Naive B cell (primary cell): ENCODE measurements at regions not wholly inside any gene's neighbourhood (a gene's known extent, or its start where the extent isn't known, plus 50 kb on each side); places are given as distances from the start of the nearest gene placed in this dataset.
"Not testable (repeated sequence)": the region's sequence is repeated elsewhere in the genome, so short reads cannot be mapped to it uniquely, and the experiment has no call there.

ENCODE experiments used
- ATAC-seq, 2 donors: fragments of 150-1000 bp; cut with Tn5 transposase; 2 replicates each; pipeline ENCODE4 v1.10.0; 2021; ENCODE audit warnings: low read depth in 2 of 2, mild to moderate bottlenecking in 2 of 2, moderate library complexity in 2 of 2
- DNase-seq: peaks from one replicate; pipeline ENCODE4 v3.0.0; 2022
- H3K27ac Mint-ChIP-seq, 6 donors: one replicate each; pipeline ENCODE4 v1.8.0; 2020 to 2022; ENCODE audit warnings: mild to moderate bottlenecking in 6 of 6, mixed read lengths in 6 of 6, moderate library complexity in 5 of 6, inconsistent platforms in 2 of 6
- H3K27me3 Mint-ChIP-seq, 3 donors: one replicate each; pipeline ENCODE4 v1.8.0; 2021 to 2022; ENCODE audit warnings: mixed read lengths in 3 of 3, mild to moderate bottlenecking in 1 of 3
- H3K36me3 Mint-ChIP-seq, 2 donors: one replicate each; pipeline ENCODE4 v1.8.0; 2020 to 2022; ENCODE audit warnings: mixed read lengths in 2 of 2, inconsistent platforms in 1 of 2, mild to moderate bottlenecking in 1 of 2
- H3K4me1 Mint-ChIP-seq, 3 donors: one replicate each; pipeline ENCODE4 v1.8.0; 2020 to 2022; ENCODE audit warnings: mixed read lengths in 3 of 3, inconsistent platforms in 1 of 3, mild to moderate bottlenecking in 1 of 3, moderate library complexity in 1 of 3
- H3K4me3 Mint-ChIP-seq, 8 donors: one replicate each; pipeline ENCODE4 v1.8.0; 2020 to 2022; ENCODE audit warnings: mild to moderate bottlenecking in 8 of 8, mixed read lengths in 8 of 8, moderate library complexity in 8 of 8, inconsistent platforms in 2 of 8
- H3K9me3 Mint-ChIP-seq, 7 donors: one replicate each; pipeline ENCODE4 v1.8.0; 2020 to 2022; ENCODE audit warnings: mixed read lengths in 7 of 7, mild to moderate bottlenecking in 5 of 7, inconsistent platforms in 2 of 7, moderate library complexity in 1 of 7

DNA sequence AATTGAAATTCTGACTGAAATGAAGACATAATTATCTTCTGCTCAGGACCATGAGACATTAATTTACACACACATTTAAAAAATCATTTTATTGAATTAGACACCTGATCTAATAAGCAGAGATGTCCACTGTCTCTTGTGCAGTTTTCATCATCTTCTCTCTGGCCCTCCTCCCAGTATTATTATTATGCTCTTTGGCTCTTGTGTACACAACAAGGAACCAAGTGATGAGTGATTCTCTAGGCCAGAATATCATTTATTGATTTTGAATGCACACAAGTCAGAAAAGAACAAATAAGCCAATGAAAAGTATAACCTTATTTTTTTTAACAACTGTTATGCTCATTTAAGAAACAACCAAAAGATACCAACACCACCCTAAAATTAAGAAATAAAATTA, 244.7 kb upstream of the KRR1 start:
- no peak for ATAC-seq
- Mint-ChIP-seq H3K36me3 (no peaks in the 10 kb centered on the region), H3K27ac (no peak overlapping the region), H3K4me1 (no peaks in the 10 kb centered on the region), H3K27me3 (peaks cover 0 to 29% (median 8%) of the 10 kb centered on the region in 3 donors), H3K9me3 (no peaks in the 10 kb centered on the region), H3K4me3 (no peak overlapping the region)
- no peak for DNase-seq

DNA sequence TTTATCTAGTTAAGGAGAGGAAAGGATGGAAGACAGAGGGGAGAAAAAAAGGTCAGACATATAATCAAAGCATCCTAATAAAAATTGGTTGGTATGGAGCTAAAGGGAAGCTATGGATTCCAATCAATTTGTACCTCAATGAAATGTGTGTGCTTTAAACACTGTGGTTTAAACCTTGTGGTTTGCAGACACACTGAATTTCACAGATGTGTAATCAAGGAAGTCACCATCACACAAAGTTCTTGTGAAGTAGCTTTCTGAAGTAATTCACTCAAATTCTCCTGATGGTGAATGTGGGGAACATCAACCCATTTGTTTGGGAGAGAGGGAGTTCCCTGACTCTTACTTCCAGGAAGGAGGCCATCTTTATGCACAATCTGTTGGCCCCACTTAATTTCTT, 243.3 kb upstream of the KRR1 start:
- H3K36me3 Mint-ChIP-seq = no peaks in the 10 kb centered on the region
- H3K9me3 Mint-ChIP-seq = peaks cover 0 to 2% (median 0%) of the 10 kb centered on the region in 7 donors
- ATAC-seq (no peak), DNase-seq (no peak)
- peaks cover 0 to 21% (median 8%) of the 10 kb centered on the region in 3 donors for H3K27me3 Mint-ChIP-seq
- H3K4me3 Mint-ChIP-seq = no peak overlapping the region
- H3K4me1 Mint-ChIP-seq = no peaks in the 10 kb centered on the region
- no peak overlapping the region for H3K27ac Mint-ChIP-seq

DNA sequence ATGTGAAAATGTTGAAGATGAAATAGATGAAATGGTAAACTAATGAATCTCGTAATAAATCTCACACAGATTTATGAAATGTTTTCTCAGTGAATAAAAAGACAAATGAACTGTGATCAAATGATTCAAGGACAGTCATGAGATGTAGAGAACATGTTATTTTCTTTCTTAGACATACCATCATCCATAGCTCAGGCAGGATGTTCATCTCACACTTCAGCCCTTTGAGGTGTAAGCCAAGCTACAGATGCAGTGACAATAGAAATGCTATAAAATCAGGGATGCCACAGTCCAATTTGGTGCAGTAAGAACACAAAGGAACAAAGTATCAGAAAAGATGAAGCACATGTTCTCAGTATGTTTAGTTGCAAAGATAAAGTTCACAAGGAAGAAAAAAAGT, 242.7 kb upstream of the KRR1 start:
- DNase-seq = no peak
- H3K4me3 Mint-ChIP-seq = no peak overlapping the region

DNA sequence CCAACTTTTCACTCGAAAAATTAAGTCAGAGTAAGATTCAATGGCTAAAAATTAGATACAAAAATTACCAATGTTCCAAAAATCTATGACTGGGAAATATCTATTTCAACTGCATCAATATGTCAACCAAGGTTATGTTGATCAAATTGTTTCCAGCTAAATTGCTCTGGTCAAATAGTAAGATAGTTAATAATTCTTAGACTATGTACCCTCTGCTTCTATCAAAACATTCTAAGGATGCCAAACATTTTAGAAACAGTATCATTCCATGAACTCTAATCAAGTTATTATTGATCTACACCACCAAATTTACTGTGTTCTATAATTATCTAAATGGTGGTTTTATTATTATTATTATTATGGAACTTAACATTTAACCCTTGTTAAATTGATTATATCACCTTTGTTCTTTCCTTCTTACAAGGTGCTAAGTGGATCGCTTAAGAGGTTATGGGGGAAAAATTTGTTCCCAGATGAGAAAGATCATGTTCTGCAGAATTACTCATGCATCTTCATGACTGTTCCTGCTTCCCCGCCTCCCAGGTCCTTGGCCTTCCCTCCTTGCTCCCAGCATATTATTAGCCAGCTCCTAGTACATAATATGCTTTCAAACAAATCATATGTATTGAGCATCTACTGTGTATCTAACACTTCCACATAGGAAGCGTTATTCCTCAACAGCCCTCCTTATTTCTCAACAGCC, 240.5 kb upstream of the KRR1 start:
- no peaks in the 10 kb centered on the region for H3K36me3 Mint-ChIP-seq
- H3K27me3 Mint-ChIP-seq = peaks cover 6 to 17% (median 8%) of the 10 kb centered on the region in 3 donors
- DNase-seq (no peak), ATAC-seq (no peak)
- H3K27ac Mint-ChIP-seq = no peak overlapping the region
- no peak overlapping the region for H3K4me3 Mint-ChIP-seq
- H3K9me3 Mint-ChIP-seq = peaks cover 0 to 7% (median 4%) of the 10 kb centered on the region in 7 donors
- no peaks in the 10 kb centered on the region for H3K4me1 Mint-ChIP-seq

More for the DNA sequence above, 242.7 kb upstream of the KRR1 start:
- Mint-ChIP-seq H3K4me1 (no peaks in the 10 kb centered on the region), H3K36me3 (no peaks in the 10 kb centered on the region), H3K27me3 (peaks cover 0 to 18% (median 8%) of the 10 kb centered on the region in 3 donors), H3K9me3 (peaks cover 0 to 6% (median 0%) of the 10 kb centered on the region in 7 donors), H3K27ac (no peak overlapping the region)
- ATAC-seq = no peak

DNA sequence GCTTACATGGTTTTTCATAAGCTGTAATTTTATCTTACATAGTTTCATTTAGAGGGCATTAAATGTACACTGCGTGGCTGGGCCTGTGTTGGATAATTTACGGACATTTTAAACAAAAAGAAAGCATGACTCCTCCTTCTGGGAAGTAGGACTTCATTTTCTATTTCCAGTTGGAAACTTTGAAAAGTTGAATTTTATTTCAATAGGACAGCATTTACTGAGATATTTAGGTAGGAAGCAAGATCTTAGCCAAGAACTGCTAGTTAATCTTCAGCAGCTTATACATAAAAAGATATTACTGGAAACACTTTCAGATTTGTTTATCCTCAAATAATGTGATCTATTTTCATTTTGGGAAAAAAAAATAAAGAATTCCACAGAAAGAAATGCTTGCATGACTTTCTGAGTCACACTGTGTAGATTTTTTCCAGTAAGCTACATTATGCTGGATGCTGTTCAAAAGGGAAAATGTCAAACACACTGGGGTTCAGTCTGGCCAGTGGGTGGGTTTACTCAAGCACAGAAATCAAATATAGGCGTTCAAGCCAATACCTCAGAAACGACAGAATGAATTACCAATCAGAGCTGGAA, 239.4 kb upstream of the KRR1 start:
- no peaks in the 10 kb centered on the region for H3K36me3 Mint-ChIP-seq
- peaks cover 6 to 16% (median 9%) of the 10 kb centered on the region in 3 donors for H3K27me3 Mint-ChIP-seq
- no peaks in the 10 kb centered on the region for H3K4me1 Mint-ChIP-seq
- no peak overlapping the region for H3K27ac Mint-ChIP-seq
- peaks cover 0 to 7% (median 4%) of the 10 kb centered on the region in 7 donors for H3K9me3 Mint-ChIP-seq
- DNase-seq (no peak), ATAC-seq (no peak)
- H3K4me3 Mint-ChIP-seq = no peak overlapping the region

DNA sequence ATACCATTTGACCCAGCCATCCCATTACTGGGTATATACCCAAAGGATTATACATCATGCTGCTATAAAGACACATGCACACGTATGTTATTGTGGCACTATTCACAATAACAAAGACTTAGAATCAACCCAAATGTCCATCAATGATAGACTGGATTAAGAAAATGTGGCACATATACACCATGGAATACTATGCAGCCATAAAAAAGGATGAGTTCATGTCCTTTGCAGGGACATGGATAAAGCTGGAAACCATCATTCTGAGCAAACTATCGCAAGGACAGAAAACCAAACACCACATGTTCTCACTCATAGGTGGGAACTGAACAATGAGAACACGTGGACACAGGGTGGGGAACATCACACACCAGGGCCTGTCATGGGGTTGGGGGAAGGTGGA, 237.6 kb upstream of the KRR1 start:
- not testable (repeated sequence) for H3K27ac Mint-ChIP-seq, H3K4me1 Mint-ChIP-seq, DNase-seq, H3K9me3 Mint-ChIP-seq, H3K36me3 Mint-ChIP-seq, H3K4me3 Mint-ChIP-seq, ATAC-seq
- H3K27me3 Mint-ChIP-seq = peaks cover 9 to 27% (median 12%) of the 10 kb centered on the region in 3 donors

DNA sequence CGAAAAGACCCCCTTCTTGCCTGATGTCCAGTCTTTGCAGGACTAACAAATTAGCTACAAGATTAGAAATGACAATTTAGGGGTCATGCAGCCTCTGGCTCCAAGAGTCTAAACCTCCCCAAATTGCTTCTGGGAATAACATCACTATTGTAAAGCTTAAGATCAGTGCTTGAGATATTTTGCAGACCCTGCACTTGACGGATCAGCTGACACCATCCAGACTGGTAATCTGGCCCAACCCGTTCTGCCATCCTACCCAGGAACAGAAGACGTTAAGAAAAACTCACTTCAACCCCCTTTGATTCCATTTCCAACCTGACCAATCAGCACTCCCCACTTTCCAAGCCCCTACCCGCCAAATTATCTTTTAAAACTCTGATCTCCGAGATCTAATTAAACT, 236.7 kb upstream of the KRR1 start:
- no peaks in the 10 kb centered on the region for H3K4me1 Mint-ChIP-seq
- DNase-seq (no peak), ATAC-seq (no peak)
- H3K36me3 Mint-ChIP-seq = no peaks in the 10 kb centered on the region
- peak overlapping the region in 1 of 6 donors; percentile 72 for H3K27ac Mint-ChIP-seq
- H3K9me3 Mint-ChIP-seq = peaks cover 0 to 7% (median 4%) of the 10 kb centered on the region in 7 donors
- H3K4me3 Mint-ChIP-seq = no peak overlapping the region
- H3K27me3 Mint-ChIP-seq = peaks cover 9 to 26% (median 12%) of the 10 kb centered on the region in 3 donors

DNA sequence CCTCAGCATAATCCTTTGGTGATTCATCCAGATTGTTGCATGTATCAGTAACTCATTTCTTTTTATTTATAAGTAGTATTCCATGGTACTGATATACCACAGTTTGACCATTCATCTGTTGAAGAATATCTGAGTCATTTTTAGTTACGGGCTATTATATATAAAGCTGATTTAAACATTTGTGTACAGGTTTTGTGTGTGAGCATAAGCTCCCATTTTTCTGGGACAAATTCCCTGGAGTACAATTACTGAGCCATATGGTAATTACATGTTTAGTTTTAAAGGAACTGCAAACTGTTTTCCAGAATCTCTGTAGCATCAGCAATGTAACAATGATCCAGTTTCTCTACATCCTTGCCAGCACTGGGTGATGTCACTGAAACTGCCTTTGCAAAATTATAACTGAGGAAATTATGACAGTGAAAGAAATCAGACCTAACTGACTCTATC, 236.2 kb upstream of the KRR1 start:
- peaks cover 9 to 23% (median 12%) of the 10 kb centered on the region in 3 donors for H3K27me3 Mint-ChIP-seq
- peaks cover 0 to 7% (median 4%) of the 10 kb centered on the region in 7 donors for H3K9me3 Mint-ChIP-seq
- H3K27ac Mint-ChIP-seq = no peak overlapping the region
- DNase-seq = no peak
- H3K36me3 Mint-ChIP-seq = no peaks in the 10 kb centered on the region
- ATAC-seq = no peak
- no peak overlapping the region for H3K4me3 Mint-ChIP-seq
- no peaks in the 10 kb centered on the region for H3K4me1 Mint-ChIP-seq

DNA sequence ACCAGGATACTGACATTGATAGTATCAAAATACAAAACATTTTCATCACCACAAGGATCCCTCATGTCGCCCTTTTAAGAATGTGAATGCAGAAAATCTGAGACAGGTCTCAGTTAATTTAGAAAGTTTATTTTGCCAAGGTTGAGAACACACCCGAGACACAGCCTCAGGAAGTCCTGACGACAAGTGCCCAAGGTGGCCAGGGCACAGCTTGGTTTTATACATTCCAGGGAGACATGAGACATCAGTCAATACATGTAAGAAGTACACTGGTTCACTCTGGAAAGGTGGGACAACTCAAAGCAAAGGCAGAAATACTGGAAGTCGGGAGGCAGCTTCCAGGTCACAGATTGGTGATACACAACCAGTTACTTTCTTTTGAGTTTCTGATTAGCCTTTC, 235.2 kb upstream of the KRR1 start:
- DNase-seq = no peak
- peaks cover 15 to 18% (median 17%) of the 10 kb centered on the region in 3 donors for H3K27me3 Mint-ChIP-seq
- H3K4me1 Mint-ChIP-seq = no peaks in the 10 kb centered on the region
- no peak for ATAC-seq
- H3K9me3 Mint-ChIP-seq = peaks cover 2 to 7% (median 4%) of the 10 kb centered on the region in 7 donors
- H3K27ac Mint-ChIP-seq = no peak overlapping the region
- no peaks in the 10 kb centered on the region for H3K36me3 Mint-ChIP-seq
- no peak overlapping the region for H3K4me3 Mint-ChIP-seq

DNA sequence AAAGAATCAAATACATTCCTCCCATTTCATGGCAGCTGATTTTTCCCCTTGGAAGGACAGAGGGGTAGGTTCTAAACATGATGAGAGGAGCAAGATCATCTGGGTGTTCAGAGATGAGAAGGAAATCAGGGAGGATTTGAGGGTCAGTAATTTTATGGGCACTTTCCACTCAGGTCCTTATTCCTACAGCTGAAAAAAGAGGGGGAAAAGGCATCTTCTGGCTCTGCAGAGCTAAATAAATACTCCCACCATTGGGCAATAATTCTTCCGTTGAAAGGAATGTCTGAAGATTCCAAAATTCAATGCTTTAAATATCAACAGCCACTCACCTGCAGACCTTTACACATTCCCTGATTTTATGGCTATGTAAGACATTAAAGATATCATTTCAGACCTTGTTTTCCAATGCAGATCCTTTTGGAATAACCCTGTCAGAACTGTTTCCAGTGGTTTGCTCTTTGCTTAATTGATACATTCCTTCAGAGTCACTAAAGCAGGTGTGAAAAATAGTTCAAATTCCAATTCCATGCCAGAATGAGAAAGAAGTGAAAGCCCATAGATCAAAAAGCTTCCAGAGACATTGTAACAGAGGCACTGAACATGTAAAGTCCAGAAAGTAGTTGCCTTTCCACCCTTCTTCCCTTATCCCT, 233.3 kb upstream of the KRR1 start:
- Mint-ChIP-seq H3K9me3 (peaks cover 2 to 7% (median 5%) of the 10 kb centered on the region in 7 donors), H3K27ac (no peak overlapping the region), H3K4me3 (no peak overlapping the region), H3K27me3 (peaks cover 17 to 19% (median 18%) of the 10 kb centered on the region in 3 donors), H3K4me1 (no peaks in the 10 kb centered on the region), H3K36me3 (no peaks in the 10 kb centered on the region)
- DNase-seq = no peak
- ATAC-seq = no peak

DNA sequence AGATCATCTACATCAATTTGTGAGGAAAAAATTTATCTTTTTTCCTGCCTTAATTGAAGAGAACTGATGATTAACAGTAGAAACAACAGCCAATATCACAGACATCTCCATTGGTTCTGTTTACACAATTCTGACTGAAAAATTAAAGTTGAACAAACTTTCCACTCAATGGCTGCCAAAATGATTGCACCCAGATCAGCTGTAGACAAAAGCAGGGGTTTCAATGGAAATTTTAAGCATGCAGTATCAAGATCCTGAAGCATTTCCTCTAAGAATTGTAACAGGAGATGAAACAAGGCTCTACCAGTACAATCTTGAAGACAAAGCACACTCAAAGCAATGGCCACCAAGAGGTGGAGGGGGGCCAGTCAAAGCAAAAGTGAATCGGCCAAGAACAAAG, 231.6 kb upstream of the KRR1 start:
- ATAC-seq (no peak), DNase-seq (no peak)
- peaks cover 13 to 18% (median 17%) of the 10 kb centered on the region in 3 donors for H3K27me3 Mint-ChIP-seq
- peaks cover 0 to 5% (median 0%) of the 10 kb centered on the region in 7 donors for H3K9me3 Mint-ChIP-seq
- no peaks in the 10 kb centered on the region for H3K36me3 Mint-ChIP-seq
- no peak overlapping the region for H3K4me3 Mint-ChIP-seq
- H3K27ac Mint-ChIP-seq = no peak overlapping the region
- no peaks in the 10 kb centered on the region for H3K4me1 Mint-ChIP-seq

DNA sequence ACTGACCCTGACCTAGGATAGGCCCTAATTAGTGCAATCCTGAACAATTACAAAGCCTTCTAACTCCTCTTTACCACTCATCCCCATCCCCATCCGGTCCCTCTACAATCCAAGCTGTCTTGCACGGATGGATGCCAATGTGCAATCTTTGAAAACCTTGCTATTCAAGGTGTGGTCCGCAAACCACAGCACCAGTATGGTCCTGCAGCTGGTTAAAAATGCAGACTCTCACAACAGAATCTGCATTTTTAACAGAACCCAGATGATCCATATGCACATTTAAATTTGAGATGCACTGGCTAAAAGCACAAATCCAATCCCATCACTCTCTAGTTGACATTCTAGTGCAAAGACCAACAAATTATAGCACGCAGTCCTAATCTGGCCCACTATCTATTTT, 230.6 kb upstream of the KRR1 start:
- DNase-seq (no peak), ATAC-seq (no peak)
- H3K27me3 Mint-ChIP-seq = peaks cover 13 to 18% (median 17%) of the 10 kb centered on the region in 3 donors
- H3K4me3 Mint-ChIP-seq = no peak overlapping the region
- no peaks in the 10 kb centered on the region for H3K36me3 Mint-ChIP-seq
- no peaks in the 10 kb centered on the region for H3K4me1 Mint-ChIP-seq
- no peak overlapping the region for H3K27ac Mint-ChIP-seq
- H3K9me3 Mint-ChIP-seq = peaks cover 0 to 5% (median 0%) of the 10 kb centered on the region in 7 donors

DNA sequence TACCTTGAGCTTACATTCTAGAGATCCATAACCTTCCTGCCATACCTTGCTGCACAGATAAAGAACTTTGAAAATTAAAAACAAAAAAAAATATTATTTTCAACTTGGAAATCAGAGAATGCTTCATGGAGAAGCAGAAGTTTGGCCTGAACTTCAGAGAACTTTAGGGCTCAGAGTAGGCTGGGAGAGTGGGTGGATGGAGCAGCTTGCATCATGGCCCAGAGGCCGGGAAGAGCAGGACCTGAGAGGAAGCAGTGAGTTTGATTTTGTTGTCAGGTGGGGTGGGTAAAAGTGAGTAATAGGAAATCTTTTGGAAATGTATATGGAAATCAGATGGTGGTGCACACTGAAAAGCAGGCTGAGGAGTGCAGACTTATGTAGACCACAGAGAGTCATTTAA, 228.5 kb upstream of the KRR1 start:
- no peak overlapping the region for H3K4me3 Mint-ChIP-seq
- H3K27me3 Mint-ChIP-seq = peaks cover 7 to 11% (median 9%) of the 10 kb centered on the region in 3 donors
- H3K27ac Mint-ChIP-seq = no peak overlapping the region
- DNase-seq (no peak), ATAC-seq (no peak)
- H3K9me3 Mint-ChIP-seq = peaks cover 0 to 5% (median 0%) of the 10 kb centered on the region in 7 donors
- H3K4me1 Mint-ChIP-seq = no peaks in the 10 kb centered on the region
- no peaks in the 10 kb centered on the region for H3K36me3 Mint-ChIP-seq

DNA sequence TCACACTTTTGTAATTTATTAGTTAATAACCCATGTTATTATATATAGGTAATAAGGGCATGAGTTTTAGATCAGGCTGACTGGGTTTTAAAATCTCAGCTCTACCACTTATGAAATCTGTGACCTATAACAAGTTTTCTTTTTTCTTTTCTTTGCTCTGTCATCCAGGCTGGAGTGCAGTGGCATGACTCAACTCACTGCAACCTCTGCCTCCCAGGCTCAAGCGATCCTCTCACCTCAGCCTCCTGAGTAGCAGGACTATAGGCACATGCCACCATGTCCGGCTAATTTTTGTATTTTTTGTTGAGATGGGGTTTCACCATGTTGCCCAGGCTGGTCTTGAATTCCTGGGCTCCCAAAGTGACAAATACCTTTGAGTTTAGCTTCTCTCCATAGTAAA, 227.7 kb upstream of the KRR1 start:
- not testable (repeated sequence) for H3K4me1 Mint-ChIP-seq, H3K36me3 Mint-ChIP-seq, DNase-seq, H3K9me3 Mint-ChIP-seq, ATAC-seq, H3K27me3 Mint-ChIP-seq, H3K4me3 Mint-ChIP-seq, H3K27ac Mint-ChIP-seq
